ENCODE measurements at regions not wholly inside any gene's neighbourhood (a gene's known extent, or its start where the extent isn't known, plus 50 kb on each side); places are given as distances from the start of the nearest gene placed in this dataset.

GRCh38 chr3:99410789-99411311 lies 227.5 kb upstream of the COL8A1 start:
- TF ChIP-seq CTCF (conservative IDR thresholded peaks at IDR 0.05 in 1 of 2, IDR thresholded peaks at IDR 0.05 in 1 of 2; ENCODE audit: low read depth in 1 of 2, low read length in 2 of 2) (no peak), EZH2 (IDR thresholded peaks at IDR 0.05; ENCODE audit: low read length, missing control alignments) (no peak)
